Fibroblast of skin of right quadriceps (primary cell): ENCODE measurements at regions not wholly inside any gene's neighbourhood (a gene's known extent, or its start where the extent isn't known, plus 50 kb on each side); places are given as distances from the start of the nearest gene placed in this dataset.
"Not testable (repeated sequence)": the region's sequence is repeated elsewhere in the genome, so short reads cannot be mapped to it uniquely, and the experiment has no call there.

Experiments used
- DNase-seq: peaks from one replicate; pipeline ENCODE4 v3.0.0-alpha.2; 2013

- DNase-seq, result peak; percentile 71
Observed at GRCh38 chr6:3900744-3901336, 51.7 kb downstream of the FAM50B start.

- DNase-seq, result no peak
Observed at GRCh38 chr6:3902871-3903648, 53.9 kb downstream of the FAM50B start.

- no peak for DNase-seq
Observed at GRCh38 chr6:3904518-3904917, 55.3 kb downstream of the FAM50B start.

- DNase-seq, result no peak
Observed at GRCh38 chr6:3905945-3906845, 57.0 kb downstream of the FAM50B start.

- DNase-seq, result no peak
Observed at GRCh38 chr6:3906846-3907151, 57.6 kb downstream of the FAM50B start.

GRCh38 chr6:3908223-3908622 lies 59.0 kb downstream of the FAM50B start:
- DNase-seq, result no peak

GRCh38 chr6:3908961-3909360 lies 59.8 kb downstream of the FAM50B start:
- DNase-seq, result no peak

GRCh38 chr6:3910106-3910663 lies 61.0 kb downstream of the FAM50B start:
- DNase-seq, result no peak

- no peak for DNase-seq
Observed at GRCh38 chr6:3911130-3911529, 62.0 kb downstream of the FAM50B start.

- peak; percentile 97 for DNase-seq
Observed at GRCh38 chr6:3911614-3912336, 62.6 kb downstream of the FAM50B start.

GRCh38 chr6:3912361-3913076 lies 63.3 kb downstream of the FAM50B start:
- no peak for DNase-seq

- DNase-seq, result peak; percentile 99
Observed at GRCh38 chr6:3913077-3913957, 64.1 kb downstream of the FAM50B start.

- DNase-seq, result no peak
Observed at GRCh38 chr6:3913958-3914337, 64.8 kb downstream of the FAM50B start.

- DNase-seq, result no peak
Observed at GRCh38 chr6:3915076-3915791, 66.1 kb downstream of the FAM50B start.

GRCh38 chr6:3916211-3916610 lies 67.0 kb downstream of the FAM50B start:
- DNase-seq, result no peak

GRCh38 chr6:3916749-3917148 lies 67.6 kb downstream of the FAM50B start:
- not testable (repeated sequence) for DNase-seq

- no peak for DNase-seq
Observed at GRCh38 chr6:3918469-3918868, 69.3 kb downstream of the FAM50B start.

- peak; percentile 89 for DNase-seq
Observed at GRCh38 chr6:3919130-3919628, 70.0 kb downstream of the FAM50B start.

GRCh38 chr6:3919849-3920248 lies 70.7 kb downstream of the FAM50B start:
- DNase-seq, result no peak

- DNase-seq, result no peak
Observed at GRCh38 chr6:3920321-3920720, 71.1 kb downstream of the FAM50B start.
